NCI-H1436 treated with DMSO at 0.1 percent for 48 hours (cell line): ENCODE measurements at regions not wholly inside any gene's neighbourhood (a gene's known extent, or its start where the extent isn't known, plus 50 kb on each side); places are given as distances from the start of the nearest gene placed in this dataset.

Experiments
- DNase-seq: peaks from one replicate; lab custom pipeline; 2025; lab: John Stamatoyannopoulos, UW

DNA sequence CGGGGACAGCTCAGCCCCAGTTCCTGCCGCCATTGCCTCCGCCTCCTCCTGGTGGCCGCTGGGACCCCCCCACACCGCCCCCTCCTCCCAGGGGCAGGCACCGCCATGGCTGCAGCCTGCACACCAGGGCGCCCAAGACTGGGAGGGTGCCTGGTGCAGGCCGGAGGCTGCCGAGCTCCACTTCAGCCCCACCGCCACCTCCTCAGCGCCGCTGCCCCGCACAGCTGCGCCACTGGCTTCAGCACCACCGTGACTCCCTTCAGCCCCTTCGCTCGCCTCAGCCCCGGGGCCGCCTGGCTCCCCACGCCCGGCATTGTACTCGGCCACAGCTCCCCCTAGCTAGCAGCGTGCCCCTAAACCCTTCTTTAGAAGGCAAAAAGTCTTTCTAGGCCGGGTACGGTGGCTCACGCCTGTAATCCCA, 131.1 kb downstream of the CRYBB2 start:
- DNase-seq = no peak

GRCh38 chr22:25351631-25352293, 132.3 kb downstream of the CRYBB2 start:
- DNase-seq = no peak

DNA sequence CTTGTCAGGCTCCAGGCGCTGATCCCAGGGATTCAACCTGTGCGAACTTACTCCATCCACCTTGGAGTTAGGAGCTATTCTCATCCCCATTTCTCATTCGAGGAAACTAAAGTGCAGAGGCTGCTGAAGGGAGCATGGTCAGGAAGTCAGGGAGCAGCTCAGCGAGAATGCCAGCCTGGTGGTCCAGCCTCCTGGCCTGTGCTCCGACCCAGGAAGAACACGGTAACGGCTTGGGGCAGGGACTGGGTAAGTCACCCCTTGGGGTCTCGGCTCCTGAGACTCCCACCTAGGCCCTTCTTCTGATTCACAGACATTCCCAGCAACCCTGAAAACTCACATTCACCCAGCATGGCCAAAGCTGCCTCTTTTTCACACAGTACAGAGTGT, 132.8 kb downstream of the CRYBB2 start:
- no peak for DNase-seq

- DNase-seq = no peak
Measured at GRCh38 chr22:25353516-25354445, 134.3 kb downstream of the CRYBB2 start.

- no peak for DNase-seq
Measured at GRCh38 chr22:25354456-25354855, 135.0 kb downstream of the CRYBB2 start.

GRCh38 chr22:25357132-25357455, 137.7 kb downstream of the CRYBB2 start:
- DNase-seq = no peak

DNA sequence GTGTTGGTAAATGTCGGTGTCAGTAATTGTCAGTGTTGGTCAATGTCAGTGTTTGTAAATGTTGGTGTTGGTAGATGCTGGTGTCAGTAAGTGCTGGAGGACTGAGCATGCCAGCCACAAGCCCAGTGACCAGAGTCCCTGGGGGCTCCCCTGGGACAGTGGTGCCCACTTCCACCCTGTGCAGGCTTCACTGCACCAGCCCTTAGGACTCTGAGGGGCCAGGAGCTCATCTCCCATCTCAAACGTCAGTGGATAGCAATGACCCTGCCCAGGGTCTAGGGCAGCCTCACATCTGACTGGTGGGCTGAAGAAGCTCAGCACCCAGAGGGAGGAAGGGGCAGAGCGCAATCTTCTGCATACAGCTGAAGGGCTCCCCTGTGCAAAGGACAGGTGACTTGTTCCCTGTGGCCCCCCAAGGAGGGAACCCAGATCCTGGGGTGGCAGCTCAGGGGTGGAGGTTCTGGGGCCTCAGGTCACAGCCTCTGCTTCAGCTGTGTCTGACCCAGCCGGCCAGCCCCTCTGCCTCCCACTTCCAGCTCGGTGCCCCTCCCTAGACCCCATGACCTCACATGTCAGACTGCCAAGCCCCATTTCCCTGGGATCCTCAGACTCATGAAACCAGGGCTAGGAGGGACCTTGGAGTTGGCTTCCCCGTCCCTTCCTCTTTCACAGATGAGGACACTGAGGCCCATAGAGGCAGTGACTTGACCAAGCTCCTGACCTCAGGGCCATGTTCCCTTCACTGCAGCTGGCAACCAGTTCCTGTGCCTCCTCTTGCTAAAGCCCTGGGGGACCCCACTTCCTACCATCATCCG, 138.4 kb downstream of the CRYBB2 start:
- no peak for DNase-seq

GRCh38 chr22:25358421-25359170, 139.2 kb downstream of the CRYBB2 start:
- DNase-seq = no peak

- no peak for DNase-seq
Measured at GRCh38 chr22:25359601-25360261, 140.3 kb downstream of the CRYBB2 start.

GRCh38 chr22:25360411-25360810, 141.0 kb downstream of the CRYBB2 start:
- DNase-seq = no peak

GRCh38 chr22:25360891-25361645, 141.6 kb downstream of the CRYBB2 start:
- no peak for DNase-seq

- DNase-seq = no peak
Measured at GRCh38 chr22:25361899-25362214, 142.4 kb downstream of the CRYBB2 start.

DNA sequence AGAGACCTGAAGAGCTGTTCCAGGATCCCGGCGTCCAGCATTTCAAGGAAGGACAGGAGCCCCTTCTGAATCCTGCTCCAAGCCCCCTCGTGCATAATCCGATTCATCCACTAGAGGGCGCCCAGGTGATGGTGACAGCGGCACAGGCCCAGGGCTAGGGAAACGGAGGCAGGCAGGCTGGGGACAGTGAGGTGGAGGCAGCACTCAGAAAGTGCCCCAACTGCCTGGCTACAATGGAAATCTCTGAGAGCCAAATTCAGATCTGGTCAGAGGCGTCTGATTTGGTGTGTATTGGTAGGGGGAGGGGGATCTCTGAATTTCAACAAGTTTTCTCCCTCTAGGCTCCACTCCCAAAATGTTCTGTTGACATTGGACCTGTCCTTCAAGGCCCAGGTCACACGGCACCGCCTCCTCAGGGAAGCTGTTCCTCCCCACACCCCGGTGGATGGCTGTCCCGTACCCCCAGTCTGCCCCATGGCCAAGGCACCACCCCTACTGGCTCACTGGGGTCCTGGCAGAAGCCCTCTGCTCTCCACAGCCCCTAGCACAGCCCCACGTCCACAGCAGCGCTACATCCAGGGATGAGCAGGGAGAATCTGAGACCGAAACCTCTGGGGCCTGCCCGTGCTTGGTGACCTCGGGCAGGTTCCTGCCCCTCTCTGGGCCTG, 142.9 kb downstream of the CRYBB2 start:
- DNase-seq = no peak

DNA sequence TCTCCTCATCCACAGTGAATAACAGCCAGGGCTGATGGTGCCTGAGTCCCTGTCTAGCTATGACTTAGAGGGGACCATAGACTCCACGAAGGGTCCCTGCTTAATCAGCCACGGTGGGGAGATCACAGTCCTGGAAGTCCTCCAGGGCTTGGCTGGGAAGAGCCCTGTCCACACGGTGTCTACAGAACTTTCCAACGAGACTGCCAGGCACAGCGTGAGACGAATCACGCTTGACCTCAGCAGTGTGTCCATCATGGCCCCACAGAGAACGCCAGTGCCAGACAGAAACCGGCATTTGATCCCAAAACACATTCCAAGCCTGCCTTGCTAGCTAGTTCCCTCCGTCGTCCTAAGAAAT, 143.4 kb downstream of the CRYBB2 start:
- no peak for DNase-seq

GRCh38 chr22:25363474-25363873, 144.0 kb downstream of the CRYBB2 start:
- no peak for DNase-seq

GRCh38 chr22:25364281-25364680, 144.8 kb downstream of the CRYBB2 start:
- no peak for DNase-seq

DNA sequence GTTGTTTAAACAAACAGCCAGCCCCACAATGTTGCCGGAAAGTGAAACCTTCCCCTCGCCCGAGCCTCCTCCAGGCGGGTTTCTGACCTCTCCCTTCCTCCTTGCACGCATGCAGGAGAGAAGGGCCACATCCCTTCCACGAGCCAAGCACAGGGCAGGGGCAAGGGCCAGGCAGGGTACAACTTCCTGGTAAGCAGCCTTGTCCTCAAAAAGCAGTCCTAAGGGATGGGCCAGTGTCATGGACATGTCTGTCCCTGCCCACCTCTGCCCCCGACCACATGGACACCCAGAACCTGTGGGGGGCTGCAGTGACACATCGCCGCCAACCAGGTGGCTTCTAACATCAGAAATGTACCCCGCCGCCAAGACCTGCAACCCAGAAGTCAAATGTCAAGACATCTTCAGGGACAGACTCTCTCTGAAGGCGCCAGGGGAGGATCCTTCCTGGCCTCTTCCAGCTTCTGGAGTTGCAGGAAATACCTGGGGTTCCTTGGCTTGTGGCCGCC, 145.3 kb downstream of the CRYBB2 start:
- DNase-seq = no peak

- DNase-seq = no peak
Measured at GRCh38 chr22:25365491-25366261, 146.2 kb downstream of the CRYBB2 start.

- DNase-seq = no peak
Measured at GRCh38 chr22:25366408-25366807, 147.0 kb downstream of the CRYBB2 start.
